OCI-LY7 (cell line): ENCODE measurements at regions not wholly inside any gene's neighbourhood (a gene's known extent, or its start where the extent isn't known, plus 50 kb on each side); places are given as distances from the start of the nearest gene placed in this dataset.

Experiments
- BruUV-seq: library from RNA; stranded (reverse); fragments of 400-500 nt; replicated peaks from 2 replicates; lab custom pipeline; 2021; lab: Mats Ljungman, UMichigan
- CTCF ChIA-PET: fragments of 300-600 bp; sonication (Branson Sonifier 250); formaldehyde crosslinking; loops from one replicate; lab custom pipeline; 2022; ENCODE audit warnings: antibody characterized with exemption; ENCODE audit not compliant: unreplicated experiment; lab: Charles Lee
- POLR2A ChIA-PET: fragments of 300-600 bp; sonication (Branson Sonifier 250); formaldehyde crosslinking; loops from one replicate; lab custom pipeline; 2022; ENCODE audit warnings: antibody characterized with exemption; lab: Charles Lee
- DNase-seq: peaks from one replicate; pipeline ENCODE4 v3.0.0-alpha.2; 2015; ENCODE audit warnings: low spot score
- H2AFZ ChIP-seq: fragments of 200-600 bp; sonication (generic), shearing (Covaris generic); 2 replicates; pipeline ENCODE4 v1.6.1; 2014; ENCODE audit warnings: mild to moderate bottlenecking, antibody characterized with exemption, low read length, moderate library complexity
- H3K27ac ChIP-seq: fragments of 200-600 bp; sonication (generic); 2 replicates; pipeline ENCODE4 v1.5.1; 2014; ENCODE audit warnings: mixed run types, low read depth, mild to moderate bottlenecking, moderate library complexity, low read length, inconsistent platforms; ENCODE audit not compliant: poor library complexity, severe bottlenecking
- H3K36me3 ChIP-seq: fragments of 200-600 bp; sonication (generic); 2 replicates; pipeline ENCODE4 v1.6.1; 2014; ENCODE audit warnings: mild to moderate bottlenecking, antibody characterized with exemption, low read length, moderate library complexity, mixed read lengths; ENCODE audit not compliant: insufficient read depth
- H3K4me1 ChIP-seq: fragments of 200-600 bp; sonication (generic); 2 replicates; pipeline ENCODE4 v1.5.1; 2014; ENCODE audit warnings: mild to moderate bottlenecking, low read length; ENCODE audit not compliant: insufficient read depth, poor library complexity, severe bottlenecking
- H3K4me2 ChIP-seq: fragments of 200-600 bp; sonication (generic); 2 replicates; pipeline ENCODE4 v1.6.1; 2014; ENCODE audit warnings: mild to moderate bottlenecking, low read length
- H3K4me3 ChIP-seq: fragments of 200-600 bp; sonication (generic); 2 replicates; pipeline ENCODE4 v1.5.1; 2014; ENCODE audit warnings: mild to moderate bottlenecking, low read depth, low read length; ENCODE audit not compliant: poor library complexity, severe bottlenecking
- H3K79me2 ChIP-seq: fragments of 200-600 bp; sonication (generic); 2 replicates; pipeline ENCODE4 v1.6.1; 2016; ENCODE audit warnings: low read depth, mild to moderate bottlenecking, low read length, moderate library complexity, mixed read lengths; ENCODE audit not compliant: insufficient read depth
- H3K9me2 ChIP-seq: fragments of 200-600 bp; sonication (generic); 2 replicates; pipeline ENCODE4 v1.6.1; 2016; ENCODE audit warnings: mild to moderate bottlenecking, low read length, mixed read lengths; ENCODE audit not compliant: insufficient read depth
- H3K9me3 ChIP-seq: fragments of 200-600 bp; sonication (generic); 2 replicates; pipeline ENCODE4 v1.6.1; 2014; ENCODE audit warnings: mild to moderate bottlenecking, mixed run types, low read length, mixed read lengths
- H4K20me1 ChIP-seq: fragments of 200-600 bp; sonication (generic); 2 replicates; pipeline ENCODE4 v1.6.1; 2014; ENCODE audit warnings: mild to moderate bottlenecking, antibody characterized with exemption, low read length, moderate library complexity, mixed read lengths; ENCODE audit not compliant: insufficient read depth
- EZH2phosphoT487 ChIP-seq: fragments of 200-600 bp; sonication (generic); IDR thresholded peaks from 2 replicates; pipeline ENCODE4 v1.6.1; 2018; ENCODE audit warnings: low read depth, borderline replicate concordance, mild to moderate bottlenecking, mixed run types, antibody characterized with exemption, low read length, moderate library complexity, mixed read lengths
- intact Hi-C: fragments of 100-400 bp; cut with micrococcal nuclease; formaldehyde crosslinking; loops from one replicate; pipeline ENCODE4 v1.10.0; 2022; ENCODE audit not compliant: unreplicated experiment
- TF ChIP-seq, protein P1 (sequence below): fragments of 200-600 bp; sonication (generic); conservative IDR thresholded peaks from 2 replicates; pipeline ENCODE4 v1.5.1; 2014; ENCODE audit warnings: mild to moderate bottlenecking, antibody characterized with exemption, low read length, moderate library complexity, mixed read lengths

DNA sequence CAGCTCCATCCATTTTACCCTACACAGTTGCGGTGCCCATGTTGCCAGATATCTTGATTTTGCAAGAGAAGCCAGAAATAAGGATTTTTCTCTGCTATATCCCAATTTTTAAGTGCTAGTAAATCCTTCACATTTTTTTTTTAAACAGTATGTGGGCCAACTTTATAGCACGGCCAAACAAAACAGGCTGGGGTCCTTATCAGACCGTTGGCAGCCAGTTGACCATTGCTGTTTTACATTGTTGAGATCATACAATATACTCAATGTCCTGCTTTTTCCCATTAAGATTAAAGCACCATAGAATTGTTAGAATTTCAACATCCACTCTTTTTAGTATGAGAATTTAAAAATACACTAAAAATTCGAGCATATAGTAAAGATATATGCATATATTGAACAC, 150.9 kb downstream of the SPCS3 start:
- TF ChIP-seq EZH2phosphoT487: no peak
- TF ChIP-seq, protein P1, sequence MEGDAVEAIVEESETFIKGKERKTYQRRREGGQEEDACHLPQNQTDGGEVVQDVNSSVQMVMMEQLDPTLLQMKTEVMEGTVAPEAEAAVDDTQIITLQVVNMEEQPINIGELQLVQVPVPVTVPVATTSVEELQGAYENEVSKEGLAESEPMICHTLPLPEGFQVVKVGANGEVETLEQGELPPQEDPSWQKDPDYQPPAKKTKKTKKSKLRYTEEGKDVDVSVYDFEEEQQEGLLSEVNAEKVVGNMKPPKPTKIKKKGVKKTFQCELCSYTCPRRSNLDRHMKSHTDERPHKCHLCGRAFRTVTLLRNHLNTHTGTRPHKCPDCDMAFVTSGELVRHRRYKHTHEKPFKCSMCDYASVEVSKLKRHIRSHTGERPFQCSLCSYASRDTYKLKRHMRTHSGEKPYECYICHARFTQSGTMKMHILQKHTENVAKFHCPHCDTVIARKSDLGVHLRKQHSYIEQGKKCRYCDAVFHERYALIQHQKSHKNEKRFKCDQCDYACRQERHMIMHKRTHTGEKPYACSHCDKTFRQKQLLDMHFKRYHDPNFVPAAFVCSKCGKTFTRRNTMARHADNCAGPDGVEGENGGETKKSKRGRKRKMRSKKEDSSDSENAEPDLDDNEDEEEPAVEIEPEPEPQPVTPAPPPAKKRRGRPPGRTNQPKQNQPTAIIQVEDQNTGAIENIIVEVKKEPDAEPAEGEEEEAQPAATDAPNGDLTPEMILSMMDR: no peak
- Histone ChIP-seq H3K4me2 (no peak overlapping the region), H3K36me3 (no peaks in the 10 kb centered on the region), H3K4me1 (no peaks in the 10 kb centered on the region), H2AFZ (no peak overlapping the region), H3K9me2 (no peaks in the 10 kb centered on the region), H4K20me1 (no peaks in the 10 kb centered on the region), H3K4me3 (no peak overlapping the region), H3K27ac (no peak overlapping the region), H3K9me3 (0 out of 2 replicates have a peak, but pooled peaks cover 3% of the 10 kb centered on the region), H3K79me2 (no peaks in the 10 kb centered on the region)
- intact Hi-C loops: no loop called here
- no peak for DNase-seq
- POLR2A ChIA-PET: interaction anchor here (0.6 to 0.7 kb wide), 3 partner anchors 10 to 630 kb away, joined by 3 to 4 read pairs (median 3); no protein-coding TSS in a partner anchor
- no TSS peak for BruUV-seq
- CTCF ChIA-PET: no interaction called here

DNA sequence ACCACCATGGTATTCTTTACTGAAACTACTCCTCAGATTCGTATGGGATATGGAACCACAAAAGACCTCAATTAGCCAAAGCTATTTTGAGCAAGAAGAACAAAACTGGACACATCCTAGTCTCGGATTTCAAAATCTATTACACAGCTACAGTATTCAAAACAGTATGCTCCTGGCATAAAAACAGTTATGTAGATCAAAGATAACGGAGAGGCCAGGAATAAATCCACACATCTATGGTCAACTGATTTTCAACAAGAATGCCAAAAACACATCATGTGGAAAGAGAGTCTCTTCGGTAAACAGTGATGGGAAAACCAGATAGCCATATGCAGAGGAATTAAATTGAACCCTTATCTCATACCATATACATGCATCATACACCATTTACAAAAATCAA, 155.3 kb downstream of the SPCS3 start:
- no peak overlapping the region for H2AFZ ChIP-seq
- no peak overlapping the region for H3K27ac ChIP-seq
- no peak overlapping the region for H3K4me2 ChIP-seq
- TF ChIP-seq EZH2phosphoT487: no peak
- TF ChIP-seq, protein P1: no peak
- BruUV-seq: no TSS peak
- H3K9me3 ChIP-seq: 0 out of 2 replicates have a peak, but pooled peaks cover 5% of the 10 kb centered on the region
- CTCF ChIA-PET: no interaction called here
- H3K36me3 ChIP-seq: no peaks in the 10 kb centered on the region
- intact Hi-C loops: no loop called here
- H4K20me1 ChIP-seq: no peaks in the 10 kb centered on the region
- no peaks in the 10 kb centered on the region for H3K79me2 ChIP-seq
- POLR2A ChIA-PET: no interaction called here
- H3K4me3 ChIP-seq: no peak overlapping the region
- no peaks in the 10 kb centered on the region for H3K4me1 ChIP-seq
- DNase-seq: no peak
- no peaks in the 10 kb centered on the region for H3K9me2 ChIP-seq

DNA sequence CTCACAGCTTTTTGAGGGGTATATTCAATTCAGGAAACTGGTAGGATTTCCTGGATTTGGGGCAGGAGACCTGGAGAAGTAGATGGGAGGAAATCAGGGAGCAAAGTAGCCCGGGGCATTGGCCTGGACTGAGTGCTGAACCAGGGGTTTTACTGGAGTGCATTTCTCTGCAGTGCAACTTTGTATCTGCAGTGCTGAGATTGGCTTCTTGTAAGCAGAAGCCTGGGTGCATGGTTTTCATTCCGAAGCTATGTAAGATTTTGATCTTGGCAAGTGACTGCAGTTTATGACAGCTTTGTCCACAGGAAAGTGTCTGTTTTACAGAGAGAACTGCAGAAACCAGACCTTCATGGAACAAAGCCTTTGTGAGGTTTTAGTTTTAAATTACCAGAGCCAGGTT, 158.3 kb downstream of the SPCS3 start:
- no peak for DNase-seq
- no peak overlapping the region for H2AFZ ChIP-seq
- no peaks in the 10 kb centered on the region for H3K36me3 ChIP-seq
- intact Hi-C loops: no loop called here
- no peaks in the 10 kb centered on the region for H4K20me1 ChIP-seq
- 0 out of 2 replicates have a peak, but pooled peaks cover 5% of the 10 kb centered on the region for H3K9me3 ChIP-seq
- no peak overlapping the region for H3K27ac ChIP-seq
- TF ChIP-seq EZH2phosphoT487: no peak
- TF ChIP-seq, protein P1: no peak
- CTCF ChIA-PET: no interaction called here
- no peak overlapping the region for H3K4me2 ChIP-seq
- H3K4me3 ChIP-seq: no peak overlapping the region
- no peaks in the 10 kb centered on the region for H3K4me1 ChIP-seq
- no TSS peak for BruUV-seq
- H3K79me2 ChIP-seq: no peaks in the 10 kb centered on the region
- H3K9me2 ChIP-seq: no peaks in the 10 kb centered on the region
- POLR2A ChIA-PET: interaction anchor here (1.0 kb wide), 1 partner anchor 52 kb away, joined by 3 read pairs; no protein-coding TSS in a partner anchor
